D721Med (cell line): ENCODE measurements at regions not wholly inside any gene's neighbourhood (a gene's known extent, or its start where the extent isn't known, plus 50 kb on each side); places are given as distances from the start of the nearest gene placed in this dataset.
"Not testable (repeated sequence)": the region's sequence is repeated elsewhere in the genome, so short reads cannot be mapped to it uniquely, and the experiment has no call there.

Experiments used
- DNase-seq: peaks from one replicate; pipeline ENCODE4 v3.0.0; 2011; ENCODE audit warnings: low spot score; ENCODE audit not compliant: insufficient read length
- FAIRE-seq: peaks from 2 replicates; lab custom pipeline; 2011; peaks lifted over from hg19 to GRCh38; lab: Jason Lieb, UNC
- TF ChIP-seq, protein P1 (sequence below): IDR thresholded peaks from 2 replicates; pipeline ENCODE4 v1.5.1; 2012; ENCODE audit warnings: mild to moderate bottlenecking, control low read depth; ENCODE audit not compliant: insufficient read depth; ENCODE audit errors: missing control alignments

DNA sequence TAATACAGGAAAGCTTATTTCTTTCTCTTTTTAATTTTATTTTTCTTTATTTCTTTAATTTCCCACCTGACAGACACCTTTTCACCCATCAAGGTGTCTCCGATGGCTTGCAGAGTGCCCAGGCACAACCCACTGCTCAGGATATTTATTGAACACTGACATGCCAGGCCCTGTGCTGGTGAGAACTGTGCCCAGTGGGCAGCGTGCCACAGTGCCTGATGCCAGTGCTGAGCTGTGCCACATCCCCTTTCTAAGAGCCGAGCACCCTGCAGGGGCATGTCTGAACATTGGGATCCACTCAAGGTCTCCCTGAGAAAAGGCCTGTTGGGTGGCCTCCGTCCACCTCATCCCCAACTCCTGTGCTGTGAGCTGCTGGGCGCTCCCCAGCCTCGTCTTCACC, 158.6 kb upstream of the RAB6C start:
- no peak for FAIRE-seq
- no peak for DNase-seq
- TF ChIP-seq, protein P1, sequence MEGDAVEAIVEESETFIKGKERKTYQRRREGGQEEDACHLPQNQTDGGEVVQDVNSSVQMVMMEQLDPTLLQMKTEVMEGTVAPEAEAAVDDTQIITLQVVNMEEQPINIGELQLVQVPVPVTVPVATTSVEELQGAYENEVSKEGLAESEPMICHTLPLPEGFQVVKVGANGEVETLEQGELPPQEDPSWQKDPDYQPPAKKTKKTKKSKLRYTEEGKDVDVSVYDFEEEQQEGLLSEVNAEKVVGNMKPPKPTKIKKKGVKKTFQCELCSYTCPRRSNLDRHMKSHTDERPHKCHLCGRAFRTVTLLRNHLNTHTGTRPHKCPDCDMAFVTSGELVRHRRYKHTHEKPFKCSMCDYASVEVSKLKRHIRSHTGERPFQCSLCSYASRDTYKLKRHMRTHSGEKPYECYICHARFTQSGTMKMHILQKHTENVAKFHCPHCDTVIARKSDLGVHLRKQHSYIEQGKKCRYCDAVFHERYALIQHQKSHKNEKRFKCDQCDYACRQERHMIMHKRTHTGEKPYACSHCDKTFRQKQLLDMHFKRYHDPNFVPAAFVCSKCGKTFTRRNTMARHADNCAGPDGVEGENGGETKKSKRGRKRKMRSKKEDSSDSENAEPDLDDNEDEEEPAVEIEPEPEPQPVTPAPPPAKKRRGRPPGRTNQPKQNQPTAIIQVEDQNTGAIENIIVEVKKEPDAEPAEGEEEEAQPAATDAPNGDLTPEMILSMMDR: no peak

DNA sequence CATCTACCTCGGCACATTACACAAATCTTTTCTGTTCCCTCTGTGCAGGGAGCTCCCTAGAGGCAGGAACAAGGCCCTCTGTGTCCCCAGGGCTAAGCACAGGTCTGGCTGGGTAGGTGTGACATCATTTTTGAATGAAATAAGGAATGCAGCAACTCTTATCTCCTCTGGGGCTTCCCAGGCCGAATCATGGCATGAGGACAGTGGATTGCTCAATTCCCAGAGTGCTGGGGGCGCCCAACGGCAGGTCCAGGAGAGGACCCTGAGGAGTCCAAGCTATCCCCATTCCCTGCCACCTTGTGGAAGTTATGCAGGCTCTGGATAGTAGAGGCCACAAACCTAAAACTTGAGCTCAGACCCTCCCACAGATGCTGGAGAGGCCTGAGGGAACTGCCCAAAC, 158.0 kb upstream of the RAB6C start:
- FAIRE-seq (no peak), DNase-seq (no peak)
- TF ChIP-seq, protein P1: no peak

DNA sequence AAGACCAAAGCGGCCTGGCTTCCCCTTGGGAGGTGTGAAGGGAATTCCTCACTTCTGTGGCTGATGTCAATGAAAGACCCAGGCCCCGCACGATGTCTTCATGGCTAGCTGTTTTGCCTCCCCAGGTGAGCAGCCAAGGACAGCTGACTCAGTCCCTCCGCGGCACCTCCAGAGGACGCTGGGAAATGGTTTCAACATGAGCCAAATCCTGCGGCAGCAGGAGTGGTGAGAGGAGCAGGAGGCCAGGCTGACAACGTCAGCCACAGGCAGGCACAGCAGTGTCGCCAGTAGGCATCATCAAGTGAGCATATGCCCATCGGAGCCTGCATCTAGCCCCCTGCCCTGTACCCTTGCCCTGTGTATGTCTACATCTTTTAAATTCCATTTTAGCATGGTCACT, 156.4 kb upstream of the RAB6C start:
- TF ChIP-seq, protein P1: no peak
- FAIRE-seq (no peak), DNase-seq (no peak)

DNA sequence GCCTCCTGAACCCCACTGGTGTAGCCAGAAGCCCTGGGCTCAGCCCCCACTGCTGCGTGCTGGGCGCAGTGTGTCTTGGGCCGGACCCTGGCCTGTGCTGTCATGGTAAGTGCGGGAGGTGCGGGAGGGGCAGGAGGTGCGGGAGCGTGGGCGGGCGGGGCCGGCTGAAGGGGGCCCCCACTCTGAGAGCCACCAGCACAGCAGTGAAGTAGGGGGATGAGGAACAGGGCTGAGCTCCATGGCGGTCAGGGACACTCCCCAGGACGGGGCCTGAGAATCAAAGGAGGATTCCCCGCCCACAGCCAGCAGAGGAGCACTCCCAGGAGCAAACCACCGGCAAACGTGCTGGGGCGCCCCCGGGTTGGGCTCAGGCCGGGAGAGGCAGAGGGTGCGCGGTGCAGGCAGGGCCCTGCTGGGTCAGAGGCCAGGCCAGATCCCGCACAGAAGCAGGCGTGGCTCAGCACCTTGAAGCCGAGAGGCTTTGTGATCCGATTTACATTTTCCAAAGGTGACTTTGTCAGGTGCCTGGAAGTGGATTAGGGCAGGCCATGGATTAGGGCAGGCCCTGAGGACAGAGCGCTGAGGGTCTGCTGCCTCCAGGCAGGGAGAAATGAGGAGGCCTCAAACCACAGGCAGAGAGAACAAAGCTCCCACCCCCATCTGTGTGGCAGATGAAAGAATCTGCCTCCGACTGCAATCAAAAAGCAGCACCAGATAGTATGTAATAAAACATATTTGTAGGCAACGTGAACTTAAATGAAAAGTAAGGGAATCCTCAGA, 152.0 kb upstream of the RAB6C start:
- TF ChIP-seq, protein P1: no peak
- FAIRE-seq: no peak
- DNase-seq: no peak

DNA sequence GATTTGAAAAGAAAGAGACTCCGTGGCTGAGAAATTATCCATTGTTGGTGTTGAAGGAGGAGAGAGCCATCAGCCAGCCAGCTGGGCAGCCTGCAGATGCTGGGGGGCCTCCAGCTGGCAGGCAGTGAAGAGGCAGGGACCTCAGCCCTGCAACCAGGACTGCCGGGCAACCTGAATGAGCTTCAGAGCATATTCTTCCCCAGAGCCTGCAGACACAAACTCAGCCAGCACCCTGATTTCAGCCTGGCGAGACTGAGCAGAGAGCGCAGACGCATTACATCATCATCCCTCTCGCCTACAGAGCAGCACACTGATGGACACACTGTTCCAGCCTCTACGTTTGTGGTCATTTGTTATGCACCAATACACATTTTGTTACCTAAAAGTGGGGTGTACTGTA, 150.7 kb upstream of the RAB6C start:
- no peak for DNase-seq
- TF ChIP-seq, protein P1: no peak
- no peak for FAIRE-seq

DNA sequence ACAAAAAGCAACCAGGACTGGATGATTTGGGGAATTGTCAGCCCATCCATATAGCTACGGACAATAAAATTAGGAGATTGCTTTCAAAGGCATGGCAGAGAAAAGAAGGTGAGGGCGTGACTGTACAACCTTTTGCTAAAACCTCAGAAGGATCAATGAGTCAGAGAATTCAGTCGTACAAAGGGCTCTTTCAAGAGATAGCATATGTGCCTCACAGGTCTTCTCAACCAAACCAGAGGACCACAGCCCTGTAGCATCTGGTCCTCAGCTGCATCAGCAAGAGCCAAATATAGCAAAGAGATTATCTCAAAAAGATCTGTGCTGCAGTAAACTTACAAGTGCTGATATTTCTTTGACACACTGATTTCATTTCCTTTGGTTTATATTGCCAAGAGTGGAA, 149.9 kb upstream of the RAB6C start:
- FAIRE-seq (no peak), DNase-seq (no peak)
- TF ChIP-seq, protein P1: no peak

DNA sequence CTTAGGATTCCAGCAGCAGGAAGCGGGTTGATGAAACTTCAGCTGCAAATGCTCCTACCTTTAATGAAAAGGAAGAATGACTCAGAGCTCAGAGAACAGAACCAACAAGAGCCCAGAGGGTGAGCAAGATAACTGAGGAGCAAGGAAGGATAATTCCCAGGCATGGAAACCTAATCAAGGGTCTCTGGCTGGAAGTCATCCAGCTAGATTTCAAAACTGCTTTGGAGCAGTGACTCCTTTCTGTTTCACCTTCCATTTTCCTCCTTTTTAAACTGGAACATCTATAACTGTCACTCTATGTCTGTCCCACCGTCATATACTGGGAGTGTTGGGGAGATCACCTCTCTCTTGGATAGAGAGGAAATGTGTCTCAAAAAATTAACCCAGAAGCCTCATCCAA, 148.4 kb upstream of the RAB6C start:
- FAIRE-seq (no peak), DNase-seq (no peak)
- TF ChIP-seq, protein P1: no peak

DNA sequence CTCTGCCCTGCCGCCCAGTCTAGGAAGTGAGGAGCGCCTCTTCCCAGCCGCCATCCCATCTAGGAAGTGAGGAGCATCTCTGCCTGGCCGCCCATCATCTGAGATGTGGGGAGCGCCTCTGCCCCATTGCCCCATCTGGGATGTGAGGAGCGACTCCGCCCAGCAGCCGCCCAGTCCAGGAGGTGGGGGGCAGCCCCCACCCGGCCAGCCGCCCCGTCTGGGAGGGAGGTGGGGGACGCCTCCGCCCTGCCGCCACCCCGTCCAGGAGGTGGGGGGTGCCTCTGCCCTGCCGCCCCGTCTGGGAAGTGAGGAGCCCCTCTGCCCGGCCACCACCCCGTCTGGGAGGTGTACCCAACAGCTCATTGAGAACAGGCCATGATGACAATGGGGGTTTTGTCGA, 146.0 kb upstream of the RAB6C start:
- not testable (repeated sequence) for DNase-seq, FAIRE-seq
